CD4-positive, alpha-beta T cell treated with Interleukin-15 for 4 hours (primary cell): ENCODE measurements at regions not wholly inside any gene's neighbourhood (a gene's known extent, or its start where the extent isn't known, plus 50 kb on each side); places are given as distances from the start of the nearest gene placed in this dataset.
"Not testable (repeated sequence)": the region's sequence is repeated elsewhere in the genome, so short reads cannot be mapped to it uniquely, and the experiment has no call there.

Source experiments
- DNase-seq: peaks from one replicate; pipeline ENCODE4 v3.0.0-alpha.2; 2020; ENCODE audit warnings: low spot score

DNA sequence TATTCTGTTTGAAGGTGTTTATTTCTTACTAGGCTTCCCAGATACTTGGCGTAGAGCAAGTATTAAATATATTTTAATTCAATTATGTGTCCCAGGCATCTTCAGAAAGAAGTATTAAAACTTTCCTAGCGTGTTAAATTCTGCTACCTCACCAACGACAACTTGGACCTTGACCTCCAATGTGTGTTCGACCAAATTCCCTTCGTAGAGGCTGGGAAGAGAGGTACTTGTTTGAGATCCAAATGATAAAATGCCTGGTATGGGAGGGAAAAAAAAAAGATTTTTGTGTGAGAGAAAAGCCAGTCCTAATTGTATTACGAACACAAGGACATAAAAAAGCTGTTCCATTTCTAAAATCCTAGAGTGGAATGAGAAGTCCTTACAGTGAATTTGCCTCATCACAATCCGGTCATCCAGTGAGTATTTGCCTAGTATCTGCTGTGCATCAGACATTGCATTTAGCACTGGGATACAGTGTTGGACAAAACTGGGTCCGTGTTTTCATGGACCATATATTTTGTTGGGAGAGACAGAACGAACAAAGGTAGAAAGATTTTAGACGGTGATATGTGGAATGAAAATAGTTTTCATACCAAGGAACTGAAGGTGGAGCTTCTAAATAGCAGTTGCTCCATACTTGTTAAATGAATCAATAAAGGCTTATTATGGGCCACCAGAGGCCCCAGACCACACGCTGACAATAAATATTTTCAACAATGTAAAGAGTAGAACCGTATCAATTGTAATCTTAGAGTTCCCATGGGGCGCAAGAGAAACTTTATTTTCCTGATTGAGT, 103.1 kb downstream of the KIF4B start:
- DNase-seq, result no peak

- no peak for DNase-seq
These were observed 112.1 kb downstream of the KIF4B start for GRCh38 chr5:155125551-155126095.

DNA sequence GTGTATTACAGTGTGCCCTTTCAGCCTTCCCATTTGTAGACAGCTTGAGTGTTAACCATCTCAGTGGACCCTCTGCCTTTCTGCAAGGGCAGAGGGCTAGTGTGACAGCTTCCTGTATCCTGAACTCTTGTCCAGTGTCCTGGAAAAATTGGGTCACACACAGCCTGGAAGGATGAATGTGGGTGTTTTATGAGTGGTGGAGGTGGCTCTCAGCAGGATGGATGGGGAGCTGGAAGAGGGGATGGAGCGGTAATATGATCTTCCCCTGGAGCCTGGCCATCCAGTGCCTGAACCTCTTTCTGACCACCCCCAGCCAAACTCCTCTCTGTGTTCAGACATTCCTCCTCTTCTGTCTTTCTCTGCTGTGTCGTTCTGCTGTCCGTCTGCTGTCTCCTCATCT, 113.0 kb downstream of the KIF4B start:
- DNase-seq, result no peak

DNA sequence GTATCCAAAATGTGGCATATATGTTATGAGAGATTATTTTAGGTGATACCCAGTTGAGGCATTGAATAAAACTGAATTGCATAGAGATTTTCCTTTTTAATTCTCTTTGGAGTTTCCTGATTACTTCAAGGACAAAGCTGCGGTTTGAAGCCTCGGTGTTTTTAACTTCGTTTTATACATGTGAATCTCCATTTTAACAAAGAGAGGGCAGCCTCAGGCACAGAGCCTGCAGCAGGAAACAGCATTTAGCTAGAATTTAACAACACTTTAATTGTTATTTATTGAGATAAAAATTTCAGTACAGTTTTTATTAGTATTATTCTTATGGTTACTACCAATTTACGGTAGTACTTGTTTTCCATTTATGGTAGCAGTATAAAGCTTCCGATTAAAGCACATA, 114.0 kb downstream of the KIF4B start:
- DNase-seq, result no peak

GRCh38 chr5:155128786-155129512, 115.4 kb downstream of the KIF4B start:
- DNase-seq, result no peak

- no peak for DNase-seq
These were observed 115.9 kb downstream of the KIF4B start for GRCh38 chr5:155129513-155129880.

DNA sequence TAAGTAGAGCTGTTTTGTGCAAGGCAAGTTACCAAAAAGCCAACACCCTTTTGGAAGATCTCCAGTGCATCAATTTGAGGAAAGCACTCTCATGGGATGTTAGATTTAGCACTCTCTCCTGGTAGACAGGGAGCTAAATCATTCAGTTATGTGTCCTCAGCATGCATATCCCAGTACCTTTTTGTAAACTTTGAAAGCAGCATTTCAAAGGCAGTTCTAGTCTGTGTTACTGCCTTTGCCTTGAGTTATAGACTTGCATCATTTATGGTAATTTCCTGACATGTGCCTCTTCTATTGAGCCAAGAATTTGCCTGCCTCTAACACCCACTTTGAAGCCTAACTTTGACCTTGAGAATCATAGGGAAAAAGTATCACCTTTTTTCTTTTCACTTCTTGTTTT, 120.6 kb downstream of the KIF4B start:
- no peak for DNase-seq

- no peak for DNase-seq
These were observed 122.8 kb downstream of the KIF4B start for GRCh38 chr5:155136216-155136850.

DNA sequence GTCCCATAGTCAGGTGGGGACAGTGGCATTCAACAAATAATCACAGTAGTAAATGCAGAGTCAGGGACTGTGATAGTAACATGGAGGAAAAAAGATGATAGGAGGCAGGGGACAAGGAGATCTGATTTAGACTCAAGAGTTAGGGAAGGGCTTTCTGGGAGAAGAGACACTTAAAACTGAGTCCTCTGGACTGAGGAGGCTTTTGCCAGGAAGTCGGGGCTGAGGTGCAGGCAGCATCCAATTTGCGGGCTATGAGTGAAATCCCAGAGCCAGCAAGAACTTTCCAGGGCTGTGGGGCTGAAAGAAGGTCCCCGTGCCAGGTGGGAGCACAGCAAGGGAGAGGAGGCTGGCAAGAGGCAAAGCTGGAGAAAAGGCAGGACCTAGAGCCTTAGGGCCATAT, 124.1 kb downstream of the KIF4B start:
- no peak for DNase-seq

- no peak for DNase-seq
These were observed 127.1 kb downstream of the KIF4B start for GRCh38 chr5:155140646-155141045.

DNA sequence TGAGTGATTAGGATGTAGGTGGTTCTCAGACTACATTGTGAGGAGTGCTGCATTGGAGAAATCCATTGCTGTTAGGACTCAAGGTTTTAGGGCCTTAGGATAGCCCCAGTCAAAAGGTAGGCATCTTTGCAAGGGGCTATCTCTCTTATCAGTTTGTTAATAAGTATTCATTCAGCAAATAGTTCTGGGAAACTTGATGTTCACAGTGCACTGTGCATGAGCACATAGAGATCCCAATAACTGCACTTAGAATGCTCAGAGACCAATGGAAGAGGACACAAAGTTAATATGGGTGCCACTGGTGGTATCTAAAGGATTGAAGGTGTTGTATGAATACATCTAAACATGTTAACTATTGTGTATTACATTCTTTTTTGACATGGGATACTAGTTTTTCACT, 131.4 kb downstream of the KIF4B start:
- DNase-seq, result no peak

- no peak for DNase-seq
These were observed 133.7 kb downstream of the KIF4B start for GRCh38 chr5:155147222-155147621.

DNA sequence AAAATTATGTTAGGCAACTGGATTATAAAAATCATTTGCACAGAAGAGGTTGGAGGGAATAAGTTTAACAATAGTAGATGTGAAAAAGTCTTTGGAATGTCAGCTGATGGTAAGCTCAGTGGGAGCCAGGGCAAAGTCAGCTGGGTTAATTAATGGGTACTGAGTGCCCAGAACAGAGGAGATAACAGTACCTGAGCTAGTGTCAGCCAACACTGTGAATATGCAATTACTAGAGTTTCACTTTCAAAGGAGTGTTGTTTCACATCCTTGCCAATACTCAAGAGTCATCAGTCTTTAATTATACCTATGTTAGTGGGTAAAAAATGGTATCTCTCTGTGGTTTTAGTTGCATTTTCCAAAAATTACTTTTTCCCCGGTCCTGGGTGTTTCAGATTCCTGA, 135.1 kb downstream of the KIF4B start:
- DNase-seq, result no peak

DNA sequence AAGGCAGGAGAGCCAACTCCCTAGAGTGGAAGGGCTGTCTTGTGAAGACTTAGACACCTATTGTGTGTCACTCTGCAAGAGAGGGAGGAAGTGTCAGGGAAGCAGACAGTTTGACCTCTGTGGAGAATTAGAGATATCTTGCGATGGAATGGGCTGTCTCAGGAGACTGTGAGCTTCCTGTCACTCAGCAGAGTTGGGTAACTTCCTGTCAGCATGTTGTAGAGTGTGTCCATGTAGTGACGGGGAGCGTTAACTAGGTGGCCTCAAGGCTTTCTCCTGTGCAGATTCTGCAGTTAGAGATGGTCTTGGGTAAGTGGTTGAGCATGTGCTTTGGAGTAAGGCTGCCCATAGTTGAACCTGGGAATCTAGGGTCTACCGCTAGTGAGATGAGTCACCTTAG, 136.5 kb downstream of the KIF4B start:
- no peak for DNase-seq

GRCh38 chr5:155154973-155155372, 141.4 kb downstream of the KIF4B start:
- DNase-seq, result no peak

GRCh38 chr5:155163084-155163483, 149.5 kb downstream of the KIF4B start:
- not testable (repeated sequence) for DNase-seq

DNA sequence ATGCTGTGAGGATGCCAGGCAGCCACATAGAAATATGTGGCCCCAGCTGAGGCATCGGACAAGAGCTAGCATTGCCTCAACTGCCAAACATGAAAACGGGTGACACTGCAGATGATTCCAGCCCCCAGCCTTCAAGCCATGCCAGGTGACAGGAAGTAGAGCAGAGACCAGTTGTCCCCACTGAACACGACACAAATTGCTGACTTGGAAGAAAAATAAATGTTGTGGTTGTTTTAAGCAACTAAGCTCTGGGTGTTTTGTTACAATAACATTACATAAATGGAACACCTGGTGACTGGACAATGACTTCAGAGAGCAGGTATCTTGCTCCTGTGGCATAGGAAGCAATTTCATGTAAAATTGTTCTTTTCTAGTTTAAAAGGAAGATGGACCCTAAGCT, 154.2 kb downstream of the KIF4B start:
- no peak for DNase-seq

GRCh38 chr5:155181542-155181941, 168.0 kb downstream of the KIF4B start:
- no peak for DNase-seq

GRCh38 chr5:155189476-155189875, 175.9 kb downstream of the KIF4B start:
- DNase-seq, result no peak

- no peak for DNase-seq
These were observed 176.4 kb downstream of the KIF4B start for GRCh38 chr5:155189981-155190380.

- DNase-seq, result no peak
These were observed 179.5 kb downstream of the KIF4B start for GRCh38 chr5:155193029-155193428.

GRCh38 chr5:155193483-155194107, 180.0 kb downstream of the KIF4B start:
- DNase-seq, result no peak
